Neural progenitor cell (in vitro differentiated cells): ENCODE measurements at regions not wholly inside any gene's neighbourhood (a gene's known extent, or its start where the extent isn't known, plus 50 kb on each side); places are given as distances from the start of the nearest gene placed in this dataset.

Experiments used
- DNase-seq: peaks from one replicate; pipeline ENCODE4 v3.0.0-alpha.2; 2016; ENCODE audit warnings: low spot score
- H2AFZ ChIP-seq: fragments of 200-600 bp; sonication (generic); replicated peaks from 2 replicates; pipeline ENCODE4 v1.6.1; 2016; ENCODE audit warnings: antibody characterized with exemption
- H3F3A ChIP-seq: fragments of 200-600 bp; sonication (generic); 2 replicates; pipeline ENCODE4 v1.6.1; 2016; ENCODE audit warnings: antibody characterized with exemption, low read depth
- H3K27ac ChIP-seq: fragments of 200-600 bp; sonication (generic); 2 replicates; pipeline ENCODE4 v1.5.1; 2016; ENCODE audit warnings: mild to moderate bottlenecking
- H3K27me3 ChIP-seq: fragments of 200-600 bp; sonication (generic); 2 replicates; pipeline ENCODE4 v1.6.1; 2016; ENCODE audit warnings: mild to moderate bottlenecking, moderate library complexity
- H3K36me3 ChIP-seq: fragments of 200-600 bp; sonication (generic); 2 replicates; pipeline ENCODE4 v1.5.1; 2016
- H3K4me1 ChIP-seq: fragments of 200-600 bp; sonication (generic); 2 replicates; pipeline ENCODE4 v1.6.1; 2016; ENCODE audit warnings: mixed run types
- H3K4me2 ChIP-seq: fragments of 200-600 bp; sonication (generic); 2 replicates; pipeline ENCODE4 v1.6.1; 2016
- H3K4me3 ChIP-seq: fragments of 200-600 bp; sonication (generic); 2 replicates; pipeline ENCODE4 v1.5.1; 2016
- H3K79me2 ChIP-seq: fragments of 200-600 bp; sonication (generic); 2 replicates; pipeline ENCODE4 v1.6.1; 2016; ENCODE audit warnings: low read depth
- H3K9ac ChIP-seq: fragments of 200-600 bp; sonication (generic); 2 replicates; pipeline ENCODE4 v1.6.1; 2016
- H3K9me3 ChIP-seq: fragments of 200-600 bp; sonication (generic); 2 replicates; pipeline ENCODE4 v1.5.1; 2016; ENCODE audit warnings: low read depth
- H4K20me1 ChIP-seq: fragments of 200-600 bp; sonication (generic); 2 replicates; pipeline ENCODE4 v1.6.1; 2016; ENCODE audit warnings: low read depth
- H3K27ac Mint-ChIP-seq: 3 replicates; pipeline ENCODE4 v1.8.0; 2021; ENCODE audit warnings: mixed read lengths
- H3K27me3 Mint-ChIP-seq: 2 replicates; pipeline ENCODE4 v1.8.0; 2022; ENCODE audit warnings: low read depth, mild to moderate bottlenecking, inconsistent platforms, moderate library complexity, mixed read lengths; ENCODE audit not compliant: insufficient read depth
- H3K36me3 Mint-ChIP-seq: 3 replicates; pipeline ENCODE4 v1.8.0; 2021; ENCODE audit warnings: mixed read lengths
- H3K4me1 Mint-ChIP-seq: 3 replicates; pipeline ENCODE4 v1.8.0; 2021; ENCODE audit warnings: mixed read lengths
- H3K4me3 Mint-ChIP-seq: 3 replicates; pipeline ENCODE4 v1.8.0; 2021; ENCODE audit warnings: mild to moderate bottlenecking, moderate library complexity, mixed read lengths
- H3K9me3 Mint-ChIP-seq: 3 replicates; pipeline ENCODE4 v1.8.0; 2020; ENCODE audit warnings: mixed read lengths
- EZH2 ChIP-seq: fragments of 200-600 bp; sonication (generic); IDR thresholded peaks from 2 replicates; pipeline ENCODE4 v1.6.1; 2017; ENCODE audit warnings: antibody characterized with exemption, mild to moderate bottlenecking, moderate library complexity
- EZH2phosphoT487 ChIP-seq: fragments of 200-600 bp; sonication (generic); IDR thresholded peaks from 2 replicates; pipeline ENCODE4 v1.6.1; 2017; ENCODE audit warnings: antibody characterized with exemption
- TF ChIP-seq, protein P1 (sequence below): fragments of 200-600 bp; sonication (generic); IDR thresholded peaks from 2 replicates; pipeline ENCODE4 v1.5.1; 2017; ENCODE audit warnings: antibody characterized with exemption, mild to moderate bottlenecking

DNA sequence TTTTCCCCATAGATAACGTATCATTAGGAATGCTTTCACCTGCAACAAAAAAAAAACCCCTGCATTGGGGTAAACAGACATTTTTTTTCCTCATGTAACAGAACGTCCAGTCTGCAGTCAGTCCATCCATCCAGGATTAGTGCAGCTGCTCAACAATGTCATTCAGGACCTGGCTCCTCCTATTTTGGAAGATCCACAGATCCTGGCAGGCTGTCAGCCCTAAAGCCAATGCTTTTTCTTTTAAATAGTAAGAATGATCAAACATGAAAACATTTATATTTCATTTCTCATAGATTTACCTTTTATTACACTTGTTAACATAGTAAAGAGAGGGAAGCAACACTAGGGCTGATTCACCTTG lies 116.5 kb upstream of the CCDC28A start:
- no peaks in the 10 kb centered on the region for H3K9me3 Mint-ChIP-seq

DNA sequence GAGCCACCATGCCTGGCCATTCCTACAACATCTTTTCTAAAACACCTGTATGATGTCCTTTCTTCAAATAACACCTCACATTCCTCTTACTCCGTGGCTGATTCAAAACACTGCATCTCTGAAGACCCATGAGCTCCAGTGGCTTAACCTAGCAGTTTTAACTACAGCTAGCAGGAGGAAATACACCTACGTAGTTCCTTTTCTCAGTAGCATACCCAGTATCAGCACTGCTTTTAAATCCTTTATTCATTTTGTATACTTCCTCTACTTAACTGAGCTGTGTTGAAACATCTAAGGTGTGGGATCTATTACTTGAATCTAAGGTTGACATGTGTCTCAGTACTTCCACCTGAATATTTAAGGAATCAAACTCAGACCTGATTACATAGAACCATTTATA lies 113.6 kb upstream of the CCDC28A start:
- H3K27ac Mint-ChIP-seq = no peak overlapping the region

More for the DNA sequence above, 116.5 kb upstream of the CCDC28A start:
- Histone ChIP-seq H3F3A (no peaks in the 10 kb centered on the region), H4K20me1 (no peaks in the 10 kb centered on the region), H3K27me3 (no peaks in the 10 kb centered on the region), H3K79me2 (peaks cover 9% of the 10 kb centered on the region), H2AFZ (no peak overlapping the region), H3K9me3 (no peaks in the 10 kb centered on the region), H3K9ac (no peak overlapping the region), H3K36me3 (no peaks in the 10 kb centered on the region), H3K4me2 (no peak overlapping the region), H3K4me1 (peaks cover 8% of the 10 kb centered on the region), H3K27ac (no peak overlapping the region), H3K4me3 (no peak overlapping the region)
- no peak for DNase-seq
- H3K4me1 Mint-ChIP-seq = peaks cover 21% of the 10 kb centered on the region
- H3K27ac Mint-ChIP-seq = no peak overlapping the region
- no peaks in the 10 kb centered on the region for H3K36me3 Mint-ChIP-seq
- no peak overlapping the region for H3K4me3 Mint-ChIP-seq
- TF ChIP-seq EZH2 = no peak
- TF ChIP-seq EZH2phosphoT487 = no peak
- TF ChIP-seq, protein P1, sequence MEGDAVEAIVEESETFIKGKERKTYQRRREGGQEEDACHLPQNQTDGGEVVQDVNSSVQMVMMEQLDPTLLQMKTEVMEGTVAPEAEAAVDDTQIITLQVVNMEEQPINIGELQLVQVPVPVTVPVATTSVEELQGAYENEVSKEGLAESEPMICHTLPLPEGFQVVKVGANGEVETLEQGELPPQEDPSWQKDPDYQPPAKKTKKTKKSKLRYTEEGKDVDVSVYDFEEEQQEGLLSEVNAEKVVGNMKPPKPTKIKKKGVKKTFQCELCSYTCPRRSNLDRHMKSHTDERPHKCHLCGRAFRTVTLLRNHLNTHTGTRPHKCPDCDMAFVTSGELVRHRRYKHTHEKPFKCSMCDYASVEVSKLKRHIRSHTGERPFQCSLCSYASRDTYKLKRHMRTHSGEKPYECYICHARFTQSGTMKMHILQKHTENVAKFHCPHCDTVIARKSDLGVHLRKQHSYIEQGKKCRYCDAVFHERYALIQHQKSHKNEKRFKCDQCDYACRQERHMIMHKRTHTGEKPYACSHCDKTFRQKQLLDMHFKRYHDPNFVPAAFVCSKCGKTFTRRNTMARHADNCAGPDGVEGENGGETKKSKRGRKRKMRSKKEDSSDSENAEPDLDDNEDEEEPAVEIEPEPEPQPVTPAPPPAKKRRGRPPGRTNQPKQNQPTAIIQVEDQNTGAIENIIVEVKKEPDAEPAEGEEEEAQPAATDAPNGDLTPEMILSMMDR = no peak
- no peaks in the 10 kb centered on the region for H3K27me3 Mint-ChIP-seq

DNA sequence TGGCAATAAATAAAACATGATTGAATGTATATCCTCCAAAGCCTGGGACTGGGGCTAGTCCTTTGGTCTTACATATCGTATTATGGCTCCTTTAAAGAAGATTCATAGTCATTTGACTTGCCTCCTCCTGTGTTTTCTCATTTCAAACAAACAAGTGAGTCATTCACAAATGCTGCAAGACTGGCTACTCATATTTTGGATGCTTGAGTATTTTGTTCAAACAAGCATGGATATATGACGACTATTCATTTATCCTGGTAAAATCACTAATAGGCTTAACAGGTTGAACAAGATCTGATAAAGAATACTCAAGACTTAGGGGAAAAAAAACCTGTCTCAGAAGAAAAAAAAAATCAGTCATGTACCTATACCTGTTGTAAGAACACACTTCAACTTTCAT lies 111.1 kb upstream of the CCDC28A start:
- Histone ChIP-seq H3K9me3 (no peaks in the 10 kb centered on the region), H3K4me1 (no peaks in the 10 kb centered on the region), H3K9ac (no peak overlapping the region), H3K27me3 (no peaks in the 10 kb centered on the region), H3K36me3 (no peaks in the 10 kb centered on the region), H3K4me3 (no peak overlapping the region), H3K79me2 (peaks cover 34% of the 10 kb centered on the region), H4K20me1 (no peaks in the 10 kb centered on the region), H3K27ac (no peak overlapping the region), H3K4me2 (no peak overlapping the region), H2AFZ (no peak overlapping the region), H3F3A (no peaks in the 10 kb centered on the region)
- no peaks in the 10 kb centered on the region for H3K9me3 Mint-ChIP-seq
- H3K4me1 Mint-ChIP-seq = no peaks in the 10 kb centered on the region
- no peak overlapping the region for H3K4me3 Mint-ChIP-seq
- DNase-seq = no peak
- TF ChIP-seq EZH2 (no peak), EZH2phosphoT487 (no peak)
- TF ChIP-seq, protein P1 = no peak
- H3K27ac Mint-ChIP-seq = no peak overlapping the region
- no peaks in the 10 kb centered on the region for H3K27me3 Mint-ChIP-seq
- no peaks in the 10 kb centered on the region for H3K36me3 Mint-ChIP-seq

More for the DNA sequence above, 113.6 kb upstream of the CCDC28A start:
- no peak overlapping the region for H3K9ac ChIP-seq
- TF ChIP-seq, protein P1 = no peak
- no peak overlapping the region for H2AFZ ChIP-seq
- no peak for DNase-seq
- no peaks in the 10 kb centered on the region for H3K9me3 ChIP-seq
- Mint-ChIP-seq H3K36me3 (no peaks in the 10 kb centered on the region), H3K4me1 (peaks cover 6% of the 10 kb centered on the region), H3K27me3 (no peaks in the 10 kb centered on the region), H3K9me3 (no peaks in the 10 kb centered on the region), H3K4me3 (no peak overlapping the region)
- H4K20me1 ChIP-seq = no peaks in the 10 kb centered on the region
- H3K4me2 ChIP-seq = no peak overlapping the region
- peaks cover 8% of the 10 kb centered on the region for H3K4me1 ChIP-seq
- peaks cover 20% of the 10 kb centered on the region for H3K79me2 ChIP-seq
- H3K27ac ChIP-seq = no peak overlapping the region
- no peaks in the 10 kb centered on the region for H3K36me3 ChIP-seq
- H3K4me3 ChIP-seq = no peak overlapping the region
- no peaks in the 10 kb centered on the region for H3K27me3 ChIP-seq
- H3F3A ChIP-seq = no peaks in the 10 kb centered on the region

DNA sequence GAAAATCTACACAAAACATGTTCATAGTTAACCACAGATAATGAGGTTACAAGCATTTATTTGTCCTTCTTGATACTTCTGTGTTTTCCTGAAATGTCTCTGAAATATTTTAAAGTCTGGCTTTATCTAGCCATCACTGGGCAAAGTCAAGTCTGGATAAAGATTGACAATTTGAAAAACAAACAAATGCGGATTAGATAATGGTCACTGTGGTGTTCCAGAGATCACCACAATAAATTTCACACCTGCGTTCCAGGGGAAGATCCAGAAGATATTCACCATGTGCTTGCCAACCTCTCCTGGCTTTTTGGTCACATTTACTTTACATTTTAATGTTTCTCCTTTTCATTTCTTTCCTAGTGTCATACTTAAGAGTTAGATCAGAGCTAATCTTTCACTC lies 109.7 kb upstream of the CCDC28A start:
- H3K4me3 Mint-ChIP-seq = no peak overlapping the region
- H4K20me1 ChIP-seq = no peaks in the 10 kb centered on the region
- H3K27ac ChIP-seq = no peak overlapping the region
- no peak overlapping the region for H3K27ac Mint-ChIP-seq
- no peaks in the 10 kb centered on the region for H3F3A ChIP-seq
- H3K4me1 Mint-ChIP-seq = no peaks in the 10 kb centered on the region
- H3K9ac ChIP-seq = no peak overlapping the region
- H3K4me3 ChIP-seq = no peak overlapping the region
- H3K36me3 ChIP-seq = no peaks in the 10 kb centered on the region
- no peak overlapping the region for H3K4me2 ChIP-seq
- no peaks in the 10 kb centered on the region for H3K9me3 Mint-ChIP-seq
- H3K36me3 Mint-ChIP-seq = no peaks in the 10 kb centered on the region
- H3K4me1 ChIP-seq = no peaks in the 10 kb centered on the region
- no peaks in the 10 kb centered on the region for H3K27me3 Mint-ChIP-seq
- no peak overlapping the region for H2AFZ ChIP-seq
- H3K79me2 ChIP-seq = peaks cover 37% of the 10 kb centered on the region
- H3K27me3 ChIP-seq = no peaks in the 10 kb centered on the region
- no peak for TF ChIP-seq EZH2phosphoT487
- TF ChIP-seq, protein P1 = no peak
- no peak for TF ChIP-seq EZH2
- H3K9me3 ChIP-seq = no peaks in the 10 kb centered on the region
- DNase-seq = no peak
